H9 (cell line): ENCODE measurements at regions not wholly inside any gene's neighbourhood (a gene's known extent, or its start where the extent isn't known, plus 50 kb on each side); places are given as distances from the start of the nearest gene placed in this dataset.

Experiments used
- DNase-seq: peaks from one replicate; pipeline ENCODE4 v3.0.0-alpha.2; 2017
- H2AFZ ChIP-seq: one replicate; pipeline ENCODE4 v1.6.1; 2013; ENCODE audit warnings: mild to moderate bottlenecking, low read length, control low read depth, moderate library complexity
- H2AK5ac ChIP-seq: 2 replicates; pipeline ENCODE4 v1.6.1; 2013; ENCODE audit warnings: low read length, control low read depth, mixed read lengths; ENCODE audit not compliant: insufficient read length
- H2BK120ac ChIP-seq: one replicate; pipeline ENCODE4 v1.6.1; 2013; ENCODE audit warnings: low read depth, mild to moderate bottlenecking, low read length, control low read depth, inconsistent platforms; ENCODE audit not compliant: poor library complexity, severe bottlenecking
- H2BK12ac ChIP-seq: 2 replicates; pipeline ENCODE4 v1.6.1; 2013; ENCODE audit warnings: low read length, control low read depth, mixed read lengths, low read depth; ENCODE audit not compliant: insufficient read length
- H2BK15ac ChIP-seq: 2 replicates; pipeline ENCODE4 v1.6.1; 2013; ENCODE audit warnings: low read depth, low read length, control low read depth
- H2BK20ac ChIP-seq: one replicate; pipeline ENCODE4 v1.6.1; 2013; ENCODE audit warnings: low read depth, mild to moderate bottlenecking, low read length, control low read depth, inconsistent platforms; ENCODE audit not compliant: poor library complexity, severe bottlenecking
- H2BK5ac ChIP-seq: 2 replicates; pipeline ENCODE4 v1.6.1; 2013; ENCODE audit warnings: low read length, control low read depth, mixed read lengths; ENCODE audit not compliant: insufficient read length
- H3K14ac ChIP-seq: 2 replicates; pipeline ENCODE4 v1.6.1; 2013; ENCODE audit warnings: low read length, control low read depth; ENCODE audit not compliant: insufficient read depth
- H3K18ac ChIP-seq: 2 replicates; pipeline ENCODE4 v1.6.1; 2013; ENCODE audit warnings: low read depth, mild to moderate bottlenecking, mixed read lengths, low read length, control low read depth; ENCODE audit not compliant: insufficient read length
- H3K23ac ChIP-seq: 2 replicates; pipeline ENCODE4 v1.6.1; 2013; ENCODE audit warnings: low read length, control low read depth, mixed read lengths, low read depth; ENCODE audit not compliant: insufficient read length
- H3K23me2 ChIP-seq: 2 replicates; pipeline ENCODE4 v1.6.1; 2013; ENCODE audit warnings: low read depth, mild to moderate bottlenecking, mixed read lengths, low read length, control low read depth; ENCODE audit not compliant: insufficient read length, poor library complexity, severe bottlenecking
- H3K27ac ChIP-seq: 2 replicates; pipeline ENCODE4 v1.5.1; 2013; ENCODE audit warnings: low read length, control low read depth, mixed read lengths, low read depth; ENCODE audit not compliant: insufficient read length
- H3K27me3 ChIP-seq: 2 replicates; pipeline ENCODE4 v1.6.1; 2013; ENCODE audit warnings: low read length, control low read depth, inconsistent platforms; ENCODE audit not compliant: insufficient read depth
- H3K4ac ChIP-seq: 2 replicates; pipeline ENCODE4 v1.6.1; 2013; ENCODE audit warnings: low read depth, mild to moderate bottlenecking, control low read depth, inconsistent platforms, low read length, moderate library complexity
- H3K4me1 ChIP-seq: 2 replicates; pipeline ENCODE4 v1.6.1; 2013; ENCODE audit warnings: low read length, control low read depth, inconsistent platforms; ENCODE audit not compliant: insufficient read depth
- H3K4me2 ChIP-seq: 2 replicates; pipeline ENCODE4 v1.6.1; 2013; ENCODE audit warnings: low read length, control low read depth, mixed read lengths; ENCODE audit not compliant: insufficient read length, insufficient read depth
- H3K56ac ChIP-seq: 2 replicates; pipeline ENCODE4 v1.6.1; 2013; ENCODE audit warnings: low read depth, mild to moderate bottlenecking, mixed read lengths, low read length, control low read depth; ENCODE audit not compliant: insufficient read length
- H3K79me1 ChIP-seq: 2 replicates; pipeline ENCODE4 v1.6.1; 2013; ENCODE audit warnings: low read depth, mild to moderate bottlenecking, moderate library complexity, low read length, control low read depth, inconsistent platforms; ENCODE audit not compliant: insufficient read depth, poor library complexity, severe bottlenecking
- H3K79me2 ChIP-seq: 2 replicates; pipeline ENCODE4 v1.6.1; 2013; ENCODE audit warnings: low read length, control low read depth, inconsistent platforms; ENCODE audit not compliant: insufficient read depth
- H3K9ac ChIP-seq: 2 replicates; pipeline ENCODE4 v1.6.1; 2013; ENCODE audit warnings: low read length, control low read depth, mixed read lengths; ENCODE audit not compliant: insufficient read length; ENCODE audit errors: extremely low read depth
- H3K9me3 ChIP-seq: one replicate; pipeline ENCODE4 v1.6.1; 2013; ENCODE audit warnings: low read depth, low read length, inconsistent platforms; ENCODE audit not compliant: control insufficient read depth
- H3T11ph ChIP-seq: one replicate; pipeline ENCODE4 v1.6.1; 2013; ENCODE audit warnings: mild to moderate bottlenecking, low read length, control low read depth, inconsistent platforms
- H4K20me1 ChIP-seq: one replicate; pipeline ENCODE4 v1.6.1; 2013; ENCODE audit not compliant: control insufficient read depth, insufficient read length, insufficient read depth
- H4K5ac ChIP-seq: 2 replicates; pipeline ENCODE4 v1.6.1; 2013; ENCODE audit warnings: low read depth, mild to moderate bottlenecking, mixed read lengths, low read length, control low read depth; ENCODE audit not compliant: insufficient read length
- H4K8ac ChIP-seq: replicated peaks from 2 replicates; pipeline ENCODE4 v1.6.1; 2013; ENCODE audit warnings: low read length, control low read depth, mixed read lengths, low read depth; ENCODE audit not compliant: insufficient read length
- H4K91ac ChIP-seq: 2 replicates; pipeline ENCODE4 v1.6.1; 2013; ENCODE audit warnings: low read depth, mild to moderate bottlenecking, moderate library complexity, mixed read lengths, low read length, control low read depth; ENCODE audit not compliant: insufficient read length
- H3K27ac Mint-ChIP-seq, 3 experiments: 2 replicates in 2 of 3; 3 replicates in 1 of 3; pipeline ENCODE4 v1.8.0; 2020 to 2021; ENCODE audit warnings: mixed read lengths in 3 of 3, mild to moderate bottlenecking in 1 of 3, moderate library complexity in 1 of 3
- H3K27me3 Mint-ChIP-seq: 2 replicates; pipeline ENCODE4 v1.8.0; 2021; ENCODE audit warnings: low read depth, mild to moderate bottlenecking, moderate library complexity, mixed read lengths
- H3K36me3 Mint-ChIP-seq, 3 experiments: 2 replicates in 2 of 3; 3 replicates in 1 of 3; pipeline ENCODE4 v1.8.0; 2020 to 2021; ENCODE audit warnings: low read depth in 3 of 3, mixed read lengths in 3 of 3; ENCODE audit not compliant: insufficient read depth in 1 of 3
- H3K4me1 Mint-ChIP-seq, 2 experiments: 2 replicates each; pipeline ENCODE4 v1.8.0; 2020; ENCODE audit warnings: mixed read lengths in 2 of 2
- H3K4me3 Mint-ChIP-seq, 2 experiments: 2 replicates in 1 of 2; 3 replicates in 1 of 2; pipeline ENCODE4 v1.8.0; 2020 to 2021; ENCODE audit warnings: mild to moderate bottlenecking in 2 of 2, mixed read lengths in 2 of 2, moderate library complexity in 1 of 2
- H3K9me3 Mint-ChIP-seq, 2 experiments: 2 replicates in 1 of 2; 3 replicates in 1 of 2; pipeline ENCODE4 v1.8.0; 2020; ENCODE audit warnings: mild to moderate bottlenecking in 2 of 2, mixed read lengths in 2 of 2, moderate library complexity in 1 of 2
- TF ChIP-seq, protein P1 (sequence below): fragments of 200-600 bp; sonication (generic); conservative IDR thresholded peaks from 3 replicates; pipeline ENCODE4 v1.8.0; 2021; ENCODE audit warnings: antibody characterized with exemption, mild to moderate bottlenecking

DNA sequence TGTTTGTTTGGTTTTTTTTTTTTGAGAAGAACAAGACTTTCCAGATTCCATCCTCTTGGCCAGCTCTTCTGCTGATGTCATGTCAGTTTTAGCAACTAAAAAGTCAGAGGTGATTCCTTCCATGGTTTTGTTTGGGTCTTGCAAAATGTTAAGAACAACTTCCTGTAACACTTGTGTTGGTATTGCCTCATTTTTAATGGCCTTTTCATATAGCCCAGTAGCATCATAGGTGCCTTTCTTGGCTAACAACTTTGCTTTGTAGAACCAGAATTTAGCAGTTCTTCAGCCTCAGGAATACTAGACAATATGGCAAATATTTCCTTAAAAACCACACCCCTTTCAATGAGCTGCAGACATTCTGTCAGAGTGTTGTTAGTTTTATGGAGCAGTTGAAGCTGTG is 99.5 kb upstream of the SIRPG start:
- Histone ChIP-seq H4K20me1 (no peaks in the 10 kb centered on the region), H3K14ac (no peak overlapping the region), H2AK5ac (no peak overlapping the region), H3T11ph (no peak overlapping the region), H3K23ac (no peak overlapping the region), H2AFZ (no peak overlapping the region), H4K5ac (no peak overlapping the region), H2BK120ac (no peak overlapping the region), H2BK20ac (no peak overlapping the region), H2BK12ac (no peak overlapping the region), H3K79me2 (no peaks in the 10 kb centered on the region), H3K9ac (no peak overlapping the region), H3K4me1 (no peaks in the 10 kb centered on the region), H2BK15ac (no peak overlapping the region), H4K8ac (no peak overlapping the region), H3K56ac (no peak overlapping the region), H3K27ac (no peak overlapping the region), H3K9me3 (no peaks in the 10 kb centered on the region), H3K23me2 (no peaks in the 10 kb centered on the region), H3K27me3 (no peaks in the 10 kb centered on the region), H3K18ac (no peak overlapping the region), H4K91ac (no peak overlapping the region), H3K4ac (no peak overlapping the region), H3K4me2 (no peak overlapping the region), H2BK5ac (no peak overlapping the region), H3K79me1 (no peaks in the 10 kb centered on the region)
- no peak overlapping the region for H3K27ac Mint-ChIP-seq
- H3K9me3 Mint-ChIP-seq = no peaks in the 10 kb centered on the region
- peaks cover 0 to 7% of the 10 kb centered on the region in 2 experiments; a peak in 2 of 4 replicates for H3K4me1 Mint-ChIP-seq
- H3K27me3 Mint-ChIP-seq = peaks cover 16% of the 10 kb centered on the region
- H3K4me3 Mint-ChIP-seq = no peak overlapping the region
- TF ChIP-seq, protein P1, sequence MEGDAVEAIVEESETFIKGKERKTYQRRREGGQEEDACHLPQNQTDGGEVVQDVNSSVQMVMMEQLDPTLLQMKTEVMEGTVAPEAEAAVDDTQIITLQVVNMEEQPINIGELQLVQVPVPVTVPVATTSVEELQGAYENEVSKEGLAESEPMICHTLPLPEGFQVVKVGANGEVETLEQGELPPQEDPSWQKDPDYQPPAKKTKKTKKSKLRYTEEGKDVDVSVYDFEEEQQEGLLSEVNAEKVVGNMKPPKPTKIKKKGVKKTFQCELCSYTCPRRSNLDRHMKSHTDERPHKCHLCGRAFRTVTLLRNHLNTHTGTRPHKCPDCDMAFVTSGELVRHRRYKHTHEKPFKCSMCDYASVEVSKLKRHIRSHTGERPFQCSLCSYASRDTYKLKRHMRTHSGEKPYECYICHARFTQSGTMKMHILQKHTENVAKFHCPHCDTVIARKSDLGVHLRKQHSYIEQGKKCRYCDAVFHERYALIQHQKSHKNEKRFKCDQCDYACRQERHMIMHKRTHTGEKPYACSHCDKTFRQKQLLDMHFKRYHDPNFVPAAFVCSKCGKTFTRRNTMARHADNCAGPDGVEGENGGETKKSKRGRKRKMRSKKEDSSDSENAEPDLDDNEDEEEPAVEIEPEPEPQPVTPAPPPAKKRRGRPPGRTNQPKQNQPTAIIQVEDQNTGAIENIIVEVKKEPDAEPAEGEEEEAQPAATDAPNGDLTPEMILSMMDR = no peak
- DNase-seq = no peak
- no peaks in the 10 kb centered on the region for H3K36me3 Mint-ChIP-seq
